ENCODE measurements at regions not wholly inside any gene's neighbourhood (a gene's known extent, or its start where the extent isn't known, plus 50 kb on each side); places are given as distances from the start of the nearest gene placed in this dataset.

DNA sequence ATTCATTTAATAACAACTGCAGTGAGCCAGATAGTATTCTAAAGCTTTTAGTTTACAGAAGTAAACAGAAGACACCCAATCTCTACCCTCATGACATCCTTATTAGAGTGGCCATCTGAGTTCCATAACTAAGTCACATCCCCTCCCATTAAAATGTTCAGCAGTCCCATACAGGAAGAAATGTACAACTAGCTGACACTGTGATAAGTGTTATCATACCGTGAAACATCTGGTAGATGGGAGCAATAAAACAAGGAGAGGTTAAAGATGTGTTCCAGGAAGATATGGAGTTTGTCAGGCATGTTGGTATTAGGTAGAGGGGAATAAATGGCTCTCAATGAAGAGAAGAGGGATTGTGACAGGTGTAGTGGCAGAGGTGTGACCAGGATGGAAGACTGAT lies 60.5 kb upstream of the CAV2 start:
- no peak for DNase-seq (ENCODE audit: low spot score)
- H3K27me3 ChIP-seq (replicated peaks; ENCODE audit: insufficient read depth) = no peaks in the 10 kb centered on the region
- no peaks in the 10 kb centered on the region for H3K36me3 ChIP-seq
- no peaks in the 10 kb centered on the region for H3K9me3 ChIP-seq
- no peak for ATAC-seq (ENCODE audit: insufficient number of reproducible peaks, low FRiP score, low read depth)
- peak overlapping the region; percentile 57 to 78 for H3K27ac ChIP-seq
- peaks cover 46 to 65% of the 10 kb centered on the region in 2 donors for H3K4me1 ChIP-seq (ENCODE audit: control insufficient read depth in 1 of 2, low read depth in 2 of 2)
- H3K4me3 ChIP-seq = no peak overlapping the region
- TF ChIP-seq, protein P1, sequence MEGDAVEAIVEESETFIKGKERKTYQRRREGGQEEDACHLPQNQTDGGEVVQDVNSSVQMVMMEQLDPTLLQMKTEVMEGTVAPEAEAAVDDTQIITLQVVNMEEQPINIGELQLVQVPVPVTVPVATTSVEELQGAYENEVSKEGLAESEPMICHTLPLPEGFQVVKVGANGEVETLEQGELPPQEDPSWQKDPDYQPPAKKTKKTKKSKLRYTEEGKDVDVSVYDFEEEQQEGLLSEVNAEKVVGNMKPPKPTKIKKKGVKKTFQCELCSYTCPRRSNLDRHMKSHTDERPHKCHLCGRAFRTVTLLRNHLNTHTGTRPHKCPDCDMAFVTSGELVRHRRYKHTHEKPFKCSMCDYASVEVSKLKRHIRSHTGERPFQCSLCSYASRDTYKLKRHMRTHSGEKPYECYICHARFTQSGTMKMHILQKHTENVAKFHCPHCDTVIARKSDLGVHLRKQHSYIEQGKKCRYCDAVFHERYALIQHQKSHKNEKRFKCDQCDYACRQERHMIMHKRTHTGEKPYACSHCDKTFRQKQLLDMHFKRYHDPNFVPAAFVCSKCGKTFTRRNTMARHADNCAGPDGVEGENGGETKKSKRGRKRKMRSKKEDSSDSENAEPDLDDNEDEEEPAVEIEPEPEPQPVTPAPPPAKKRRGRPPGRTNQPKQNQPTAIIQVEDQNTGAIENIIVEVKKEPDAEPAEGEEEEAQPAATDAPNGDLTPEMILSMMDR (IDR thresholded peaks at IDR 0.05) = no peak

DNA sequence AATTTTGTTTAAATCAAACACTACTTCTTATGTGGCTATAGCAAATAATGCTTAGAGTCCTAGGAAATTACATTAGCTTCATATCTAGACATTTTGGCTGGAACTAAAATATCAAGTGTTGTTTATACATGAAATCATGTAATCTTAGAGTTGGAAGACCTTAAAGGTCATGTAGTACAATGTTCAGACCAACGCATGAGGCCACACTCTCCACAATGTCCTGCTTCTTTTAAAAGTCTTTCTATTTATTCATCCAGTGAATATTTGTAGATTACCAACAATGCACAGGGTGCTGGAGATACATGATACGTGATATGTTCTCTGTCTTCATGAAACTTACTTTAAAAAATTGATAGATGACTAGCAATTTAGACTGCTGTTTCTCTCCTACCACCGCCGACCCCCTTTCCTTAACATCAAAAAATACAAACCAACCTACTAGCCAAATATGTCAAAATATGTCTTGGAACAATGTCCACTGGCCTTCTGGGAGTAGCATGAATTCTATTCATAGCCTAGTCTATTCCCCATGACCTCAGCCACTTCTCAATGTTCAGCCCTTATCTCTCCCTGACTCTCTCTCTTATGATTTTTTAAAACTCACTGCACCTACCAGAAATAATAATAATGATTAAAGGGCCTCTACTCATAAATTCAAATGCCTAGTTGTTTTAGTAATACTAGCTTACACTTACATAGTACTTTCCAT lies 59.5 kb upstream of the CAV2 start:
- TF ChIP-seq, protein P1 (IDR thresholded peaks at IDR 0.05) = no peak
- H3K36me3 ChIP-seq = no peaks in the 10 kb centered on the region
- no peaks in the 10 kb centered on the region for H3K9me3 ChIP-seq
- H3K4me1 ChIP-seq (ENCODE audit: control insufficient read depth in 1 of 2, low read depth in 2 of 2) = peaks cover 37 to 56% of the 10 kb centered on the region in 2 donors
- DNase-seq (ENCODE audit: low spot score) = no peak
- peak; percentile 85 for ATAC-seq (ENCODE audit: insufficient number of reproducible peaks, low FRiP score, low read depth)
- H3K27ac ChIP-seq = peak overlapping the region; percentile 71 to 78
- no peaks in the 10 kb centered on the region for H3K27me3 ChIP-seq (replicated peaks; ENCODE audit: insufficient read depth)
- H3K4me3 ChIP-seq = no peak overlapping the region

DNA sequence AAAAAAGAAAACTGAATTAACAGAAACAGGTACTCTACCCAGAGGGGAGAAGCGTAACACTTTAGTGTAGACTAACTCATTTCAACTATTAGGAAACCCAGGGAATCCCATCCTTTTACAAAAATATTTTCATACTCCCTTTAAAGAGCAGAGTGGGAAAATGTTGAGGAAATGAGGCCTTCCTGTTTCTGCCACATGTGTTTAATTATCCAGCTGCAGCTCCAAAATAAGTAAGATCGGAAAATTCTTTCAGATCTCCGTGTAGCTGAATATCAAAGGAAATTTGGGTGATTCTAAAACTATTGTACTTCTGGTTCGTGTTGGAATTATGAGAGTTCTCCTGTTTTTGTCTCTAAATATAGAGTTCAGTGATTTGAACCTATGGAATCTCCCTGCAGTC lies 58.0 kb upstream of the CAV2 start:
- H3K36me3 ChIP-seq = no peaks in the 10 kb centered on the region
- TF ChIP-seq, protein P1 (IDR thresholded peaks at IDR 0.05) = no peak
- H3K27me3 ChIP-seq (replicated peaks; ENCODE audit: insufficient read depth) = no peaks in the 10 kb centered on the region
- ATAC-seq (ENCODE audit: insufficient number of reproducible peaks, low FRiP score, low read depth) (no peak), DNase-seq (ENCODE audit: low spot score) (no peak)
- peaks cover 34 to 57% of the 10 kb centered on the region in 2 donors for H3K4me1 ChIP-seq (ENCODE audit: control insufficient read depth in 1 of 2, low read depth in 2 of 2)
- no peak overlapping the region for H3K4me3 ChIP-seq
- no peaks in the 10 kb centered on the region for H3K9me3 ChIP-seq
- H3K27ac ChIP-seq = peak overlapping the region; percentile 71 to 78

DNA sequence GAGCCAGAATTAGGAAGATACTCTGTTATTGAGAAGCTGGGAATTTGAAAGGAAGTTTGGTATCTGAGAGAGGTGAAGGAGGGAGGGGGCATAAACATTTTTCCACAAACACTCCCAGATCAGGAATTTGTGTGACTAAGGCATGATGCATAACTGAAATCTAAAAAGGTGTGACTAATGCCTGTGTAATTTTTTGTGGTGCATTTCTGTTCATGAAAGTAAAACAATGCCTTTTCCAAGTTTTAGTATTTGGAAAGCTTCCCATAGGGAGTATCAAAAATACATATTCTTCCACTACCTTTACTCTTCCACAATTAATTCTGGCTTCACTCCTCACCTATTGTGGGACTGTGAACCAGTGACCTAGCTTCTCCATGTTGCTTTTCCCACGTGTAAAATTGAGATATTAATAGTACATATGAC lies 56.4 kb upstream of the CAV2 start:
- DNase-seq (ENCODE audit: low spot score) (no peak), ATAC-seq (ENCODE audit: insufficient number of reproducible peaks, low FRiP score, low read depth) (peak; percentile 58)
- Histone ChIP-seq H3K9me3 (no peaks in the 10 kb centered on the region), H3K4me3 (no peak overlapping the region), H3K4me1 (ENCODE audit: control insufficient read depth in 1 of 2, low read depth in 2 of 2) (peaks cover 41 to 71% of the 10 kb centered on the region in 2 donors), H3K36me3 (no peaks in the 10 kb centered on the region), H3K27ac (peak overlapping the region; percentile 71 to 78), H3K27me3 (replicated peaks; ENCODE audit: insufficient read depth) (no peaks in the 10 kb centered on the region)
- TF ChIP-seq, protein P1 (IDR thresholded peaks at IDR 0.05) = no peak

DNA sequence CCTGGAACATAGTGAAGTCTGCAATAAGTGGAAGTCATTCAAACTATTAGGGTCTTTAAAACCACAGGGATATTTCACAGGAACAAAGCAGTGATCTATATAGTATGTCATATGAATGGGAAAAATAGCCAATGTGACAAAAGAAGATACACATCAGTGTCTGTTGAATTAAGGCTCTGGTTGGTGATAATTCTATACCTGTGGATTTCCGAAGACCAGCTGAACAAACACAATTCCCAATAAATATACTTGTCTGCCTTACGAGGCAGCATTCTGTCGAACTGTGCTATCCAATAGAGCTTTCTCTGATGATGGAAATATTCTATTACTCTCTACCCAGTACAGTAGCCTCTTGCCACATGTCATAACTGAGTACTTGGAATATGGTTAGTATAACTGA lies 55.9 kb upstream of the CAV2 start:
- Histone ChIP-seq H3K27me3 (replicated peaks; ENCODE audit: insufficient read depth) (no peaks in the 10 kb centered on the region), H3K9me3 (no peaks in the 10 kb centered on the region), H3K36me3 (no peaks in the 10 kb centered on the region), H3K4me1 (ENCODE audit: control insufficient read depth in 1 of 2, low read depth in 2 of 2) (peaks cover 45 to 75% of the 10 kb centered on the region in 2 donors), H3K27ac (peak overlapping the region; percentile 57 to 78), H3K4me3 (no peak overlapping the region)
- TF ChIP-seq, protein P1 (IDR thresholded peaks at IDR 0.05) = no peak
- DNase-seq (ENCODE audit: low spot score) (no peak), ATAC-seq (ENCODE audit: insufficient number of reproducible peaks, low FRiP score, low read depth) (no peak)
